Endodermal cell (in vitro differentiated cells): ENCODE measurements at regions not wholly inside any gene's neighbourhood (a gene's known extent, or its start where the extent isn't known, plus 50 kb on each side); places are given as distances from the start of the nearest gene placed in this dataset.

Source experiments
- DNase-seq: peaks from one replicate; pipeline ENCODE4 v3.0.0-alpha.2; 2017
- H3K27ac ChIP-seq: 2 replicates; pipeline ENCODE4 v1.5.1; 2013; ENCODE audit warnings: mild to moderate bottlenecking, low read depth, low read length, moderate library complexity
- H3K27me3 ChIP-seq: 2 replicates; pipeline ENCODE4 v1.6.1; 2013; ENCODE audit warnings: mild to moderate bottlenecking, low read length, moderate library complexity; ENCODE audit not compliant: insufficient read depth, control insufficient read depth, poor library complexity, severe bottlenecking
- H3K36me3 ChIP-seq: 2 replicates; pipeline ENCODE4 v1.7.0; 2013; ENCODE audit warnings: mild to moderate bottlenecking, low read length, moderate library complexity; ENCODE audit not compliant: control insufficient read depth, insufficient read depth
- H3K4me1 ChIP-seq: one replicate; pipeline ENCODE4 v1.7.0; 2013; ENCODE audit warnings: low read length; ENCODE audit not compliant: control insufficient read depth, insufficient read depth
- H3K4me3 ChIP-seq: 2 replicates; pipeline ENCODE4 v1.5.1; 2013; ENCODE audit warnings: mild to moderate bottlenecking, low read length, moderate library complexity
- H3K9ac ChIP-seq: 2 replicates; pipeline ENCODE4 v1.6.1; 2013; ENCODE audit warnings: mild to moderate bottlenecking, low read length, moderate library complexity; ENCODE audit not compliant: poor library complexity, severe bottlenecking; ENCODE audit errors: extremely low read depth
- H3K9me3 ChIP-seq: 2 replicates; pipeline ENCODE4 v1.6.1; 2013; ENCODE audit warnings: mild to moderate bottlenecking, low read length, moderate library complexity; ENCODE audit not compliant: control insufficient read depth
- H3K27ac Mint-ChIP-seq: 2 replicates; pipeline ENCODE4 v1.8.0; 2020; ENCODE audit warnings: mixed read lengths
- H3K27me3 Mint-ChIP-seq: 2 replicates; pipeline ENCODE4 v1.8.0; 2021; ENCODE audit warnings: mild to moderate bottlenecking, mixed read lengths; ENCODE audit not compliant: insufficient read depth
- H3K36me3 Mint-ChIP-seq: 2 replicates; pipeline ENCODE4 v1.8.0; 2020; ENCODE audit warnings: low read depth, mixed read lengths
- H3K4me1 Mint-ChIP-seq: 2 replicates; pipeline ENCODE4 v1.8.0; 2020; ENCODE audit warnings: mixed read lengths
- H3K4me3 Mint-ChIP-seq: 2 replicates; pipeline ENCODE4 v1.8.0; 2020; ENCODE audit warnings: mild to moderate bottlenecking, moderate library complexity, mixed read lengths
- H3K9me3 Mint-ChIP-seq: 2 replicates; pipeline ENCODE4 v1.8.0; 2020; ENCODE audit warnings: mild to moderate bottlenecking, mixed read lengths
- WGBS, 2 experiments: methylation state at CpG; one replicate each; pipeline versions ENCODE4 v1.1.5 to v1.1.7; 2013; ENCODE audit warnings: missing lambda C conversion rate in 2 of 2, mixed read lengths in 1 of 2; ENCODE audit not compliant: insufficient coverage in 1 of 2, insufficient read length in 1 of 2; 5-methylcytosine and 5-hydroxymethylcytosine counted together
- TF ChIP-seq, protein P1 (sequence below): fragments of 200-600 bp; sonication (generic); conservative IDR thresholded peaks from 2 replicates; pipeline ENCODE4 v1.5.0; 2021; ENCODE audit warnings: antibody characterized with exemption, mild to moderate bottlenecking

DNA sequence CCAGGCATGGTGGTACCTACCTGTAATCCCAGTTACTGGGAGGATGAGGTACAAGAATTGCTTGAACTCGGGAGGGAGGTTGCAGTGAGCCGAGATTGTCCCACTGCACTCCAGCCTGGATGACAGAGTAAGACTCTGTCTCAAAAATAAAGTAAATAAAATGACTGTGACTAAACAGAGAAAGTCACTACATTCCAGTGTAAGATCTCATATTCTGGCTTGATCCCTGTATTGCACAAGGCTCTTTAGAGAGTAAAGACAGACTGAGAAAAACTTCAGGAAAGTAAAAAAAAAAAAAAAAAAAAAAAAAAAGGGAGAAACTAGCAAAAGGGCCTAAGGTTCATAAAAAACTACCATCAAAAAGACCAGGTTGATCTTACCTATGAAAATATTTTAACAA, 106.6 kb upstream of the PJA2 start:
- Mint-ChIP-seq H3K27me3 (no peaks in the 10 kb centered on the region), H3K4me3 (no peak overlapping the region), H3K27ac (no peak overlapping the region), H3K36me3 (no peaks in the 10 kb centered on the region), H3K4me1 (no peaks in the 10 kb centered on the region), H3K9me3 (no peaks in the 10 kb centered on the region)
- no peaks in the 10 kb centered on the region for H3K4me1 ChIP-seq
- no peak for DNase-seq
- H3K9me3 ChIP-seq, result no peaks in the 10 kb centered on the region
- TF ChIP-seq, protein P1, sequence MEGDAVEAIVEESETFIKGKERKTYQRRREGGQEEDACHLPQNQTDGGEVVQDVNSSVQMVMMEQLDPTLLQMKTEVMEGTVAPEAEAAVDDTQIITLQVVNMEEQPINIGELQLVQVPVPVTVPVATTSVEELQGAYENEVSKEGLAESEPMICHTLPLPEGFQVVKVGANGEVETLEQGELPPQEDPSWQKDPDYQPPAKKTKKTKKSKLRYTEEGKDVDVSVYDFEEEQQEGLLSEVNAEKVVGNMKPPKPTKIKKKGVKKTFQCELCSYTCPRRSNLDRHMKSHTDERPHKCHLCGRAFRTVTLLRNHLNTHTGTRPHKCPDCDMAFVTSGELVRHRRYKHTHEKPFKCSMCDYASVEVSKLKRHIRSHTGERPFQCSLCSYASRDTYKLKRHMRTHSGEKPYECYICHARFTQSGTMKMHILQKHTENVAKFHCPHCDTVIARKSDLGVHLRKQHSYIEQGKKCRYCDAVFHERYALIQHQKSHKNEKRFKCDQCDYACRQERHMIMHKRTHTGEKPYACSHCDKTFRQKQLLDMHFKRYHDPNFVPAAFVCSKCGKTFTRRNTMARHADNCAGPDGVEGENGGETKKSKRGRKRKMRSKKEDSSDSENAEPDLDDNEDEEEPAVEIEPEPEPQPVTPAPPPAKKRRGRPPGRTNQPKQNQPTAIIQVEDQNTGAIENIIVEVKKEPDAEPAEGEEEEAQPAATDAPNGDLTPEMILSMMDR, result no peak
- 92 to 95% methylated on average over 2 of the region's 2 CpGs for WGBS, 2 experiments
- H3K27ac ChIP-seq, result no peak overlapping the region
- no peak overlapping the region for H3K9ac ChIP-seq
- no peaks in the 10 kb centered on the region for H3K27me3 ChIP-seq
- H3K36me3 ChIP-seq, result no peaks in the 10 kb centered on the region
- H3K4me3 ChIP-seq, result no peak overlapping the region

DNA sequence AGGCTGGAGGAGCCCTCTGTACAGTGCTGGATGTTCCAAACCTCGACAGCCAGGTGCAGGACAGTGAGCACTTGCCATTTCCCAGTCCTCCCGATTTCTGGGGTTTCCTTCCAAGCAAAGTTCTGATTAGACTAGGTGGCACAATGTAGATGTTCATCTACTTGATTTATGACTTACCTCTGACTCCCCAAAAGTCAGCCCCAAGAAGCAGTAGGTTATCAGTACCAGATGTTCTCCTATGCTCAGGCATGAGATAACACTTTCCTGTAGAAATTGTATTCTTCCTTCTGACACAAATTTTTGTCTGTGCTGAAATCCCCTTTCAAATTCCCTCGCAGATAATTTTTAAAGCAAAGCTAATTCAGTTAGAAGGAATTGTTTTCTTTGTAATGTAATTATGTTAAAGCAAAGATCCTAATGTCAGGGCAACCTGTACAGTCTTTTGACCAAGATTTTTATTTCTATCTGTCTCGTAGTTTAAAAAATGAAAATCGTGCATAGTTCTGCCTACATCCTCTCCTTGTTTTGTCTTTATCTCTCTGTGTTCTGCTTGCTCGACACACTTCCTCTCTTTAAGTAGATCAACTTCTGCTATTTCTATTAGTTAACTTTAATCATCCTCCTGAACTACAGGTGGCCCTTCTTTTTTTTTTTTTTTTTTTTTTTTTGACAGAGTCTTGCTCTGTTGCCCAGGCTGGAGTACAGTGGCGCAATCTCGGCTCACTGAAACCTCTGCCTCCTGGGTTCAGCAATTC, 102.4 kb upstream of the PJA2 start:
- H3K27ac Mint-ChIP-seq, result no peak overlapping the region
- H3K9me3 Mint-ChIP-seq, result no peaks in the 10 kb centered on the region
- no peak overlapping the region for H3K4me3 Mint-ChIP-seq
- DNase-seq, result no peak
- no peaks in the 10 kb centered on the region for H3K4me1 Mint-ChIP-seq
- Histone ChIP-seq H3K9me3 (no peaks in the 10 kb centered on the region), H3K4me3 (no peak overlapping the region), H3K4me1 (no peaks in the 10 kb centered on the region), H3K27me3 (no peaks in the 10 kb centered on the region), H3K9ac (no peak overlapping the region), H3K36me3 (no peaks in the 10 kb centered on the region), H3K27ac (no peak overlapping the region)
- no peaks in the 10 kb centered on the region for H3K27me3 Mint-ChIP-seq
- no peaks in the 10 kb centered on the region for H3K36me3 Mint-ChIP-seq
- TF ChIP-seq, protein P1, result no peak
- WGBS, 2 experiments, result 95 to 96% methylated on average over 7 to 8 of the region's 8 CpGs

DNA sequence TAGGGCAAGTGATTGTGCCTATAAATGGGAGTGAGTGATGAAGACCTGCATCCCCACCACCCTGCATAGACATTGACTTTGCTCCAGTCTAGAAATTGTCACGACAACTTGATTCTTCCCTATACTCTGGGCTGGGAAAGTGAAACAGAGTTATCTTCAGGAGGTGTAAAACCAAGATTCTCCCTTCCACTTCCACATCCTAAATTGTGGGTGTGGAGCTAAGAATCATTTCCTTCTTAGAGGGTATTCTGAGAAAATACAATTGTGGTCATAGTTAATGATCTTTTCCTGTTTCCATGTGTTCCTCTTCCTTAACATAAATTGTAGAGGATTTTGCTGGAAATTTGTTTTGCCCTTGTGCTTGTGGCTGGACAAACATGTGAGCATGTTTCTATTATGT, 96.8 kb upstream of the PJA2 start:
- Histone ChIP-seq H3K36me3 (no peaks in the 10 kb centered on the region), H3K9me3 (peaks cover 4% of the 10 kb centered on the region), H3K9ac (no peak overlapping the region), H3K4me1 (no peaks in the 10 kb centered on the region), H3K4me3 (no peak overlapping the region), H3K27ac (no peak overlapping the region), H3K27me3 (no peaks in the 10 kb centered on the region)
- no CpG with 5 or more reads among the region's 1 CpG for WGBS, 2 experiments
- H3K27ac Mint-ChIP-seq, result no peak overlapping the region
- no peaks in the 10 kb centered on the region for H3K36me3 Mint-ChIP-seq
- no peaks in the 10 kb centered on the region for H3K27me3 Mint-ChIP-seq
- H3K4me3 Mint-ChIP-seq, result no peak overlapping the region
- TF ChIP-seq, protein P1, result no peak
- no peaks in the 10 kb centered on the region for H3K4me1 Mint-ChIP-seq
- no peaks in the 10 kb centered on the region for H3K9me3 Mint-ChIP-seq
- no peak for DNase-seq
